MV-4-11 (cell line): ENCODE measurements at regions not wholly inside any gene's neighbourhood (a gene's known extent, or its start where the extent isn't known, plus 50 kb on each side); places are given as distances from the start of the nearest gene placed in this dataset.

Experiments used
- DNase-seq: peaks from one replicate; lab custom pipeline; 2025; lab: John Stamatoyannopoulos, UW

DNA sequence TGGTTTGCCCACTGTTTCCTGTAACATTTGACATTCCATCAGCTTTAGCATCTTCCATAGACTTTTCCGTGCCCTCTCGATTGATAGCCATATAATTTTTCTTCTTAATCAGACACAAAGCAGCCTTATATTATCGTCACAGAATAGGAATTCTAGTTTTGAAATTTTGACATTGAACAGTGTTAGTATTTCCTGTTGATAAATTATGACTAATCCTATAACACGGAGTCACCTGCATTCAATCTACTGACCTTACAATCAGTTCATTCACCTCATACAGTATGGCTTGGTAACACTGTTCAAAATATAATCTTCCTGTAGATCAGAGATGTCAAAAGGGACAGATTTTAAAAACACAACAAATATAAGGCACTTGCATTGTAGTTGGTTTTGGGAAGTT lies 423.7 kb downstream of the C3orf38 start:
- DNase-seq = no peak

DNA sequence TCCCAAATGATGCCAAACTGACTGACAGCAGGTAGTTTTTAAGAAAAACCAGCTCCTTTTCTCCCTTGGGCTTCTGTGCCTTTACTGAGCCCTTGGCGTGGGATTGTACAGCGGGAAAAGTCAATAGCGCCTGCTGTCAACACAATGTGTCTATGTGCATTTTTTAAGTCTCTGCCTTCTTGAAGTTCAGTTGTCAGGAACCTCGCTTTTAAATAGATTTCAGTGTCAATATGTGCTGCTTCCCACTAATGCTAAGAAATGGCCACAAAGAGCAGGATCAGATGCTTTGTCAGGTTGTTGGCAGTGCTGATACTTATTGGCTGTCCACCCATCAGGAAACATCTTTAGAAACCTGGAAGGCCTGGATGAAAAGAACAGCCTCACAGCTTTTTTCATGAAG lies 424.4 kb downstream of the C3orf38 start:
- no peak for DNase-seq

DNA sequence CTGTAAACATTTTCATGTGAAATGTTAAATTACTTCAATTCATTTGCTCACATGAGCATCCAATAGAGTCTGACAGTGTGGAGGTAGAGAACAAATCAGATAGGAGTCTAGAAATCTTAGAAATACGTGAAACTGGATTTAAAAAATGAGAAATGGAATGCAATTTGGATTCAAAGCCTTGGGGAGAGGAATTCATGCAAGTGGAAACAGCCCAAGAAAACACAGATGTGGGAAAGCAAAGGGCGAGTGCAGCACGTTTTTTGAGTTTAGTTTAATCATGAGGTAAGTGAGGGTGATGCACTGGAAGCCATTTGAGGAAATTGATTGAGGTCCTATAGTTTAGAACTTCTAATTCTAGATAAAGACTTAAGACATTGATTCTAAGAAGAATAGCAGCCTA lies 434.7 kb downstream of the C3orf38 start:
- no peak for DNase-seq

DNA sequence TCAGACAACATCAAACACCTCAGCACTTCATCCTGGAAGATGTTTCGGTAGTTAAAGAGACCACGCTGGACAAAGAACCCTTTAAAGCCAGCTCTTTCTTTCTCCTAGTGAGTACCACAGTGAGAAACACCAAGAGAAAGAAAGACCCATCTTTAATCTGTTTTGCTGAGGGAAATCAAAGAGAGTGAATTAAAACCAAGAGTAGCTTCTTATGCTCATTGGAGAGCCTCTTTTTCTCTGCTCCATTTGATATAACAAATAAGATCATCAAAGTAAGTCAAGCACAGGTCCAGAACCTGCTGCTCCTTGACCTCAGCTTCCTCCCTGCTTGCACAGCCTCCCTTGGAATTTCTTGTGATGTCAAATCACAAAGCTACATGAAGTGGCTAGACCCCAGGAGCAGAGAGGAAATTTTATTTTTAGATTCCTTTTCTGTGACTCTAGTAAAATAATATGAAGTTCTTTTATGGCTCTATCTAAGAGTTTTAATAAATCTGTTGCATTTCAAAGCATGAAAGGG lies 436.4 kb downstream of the C3orf38 start:
- no peak for DNase-seq

DNA sequence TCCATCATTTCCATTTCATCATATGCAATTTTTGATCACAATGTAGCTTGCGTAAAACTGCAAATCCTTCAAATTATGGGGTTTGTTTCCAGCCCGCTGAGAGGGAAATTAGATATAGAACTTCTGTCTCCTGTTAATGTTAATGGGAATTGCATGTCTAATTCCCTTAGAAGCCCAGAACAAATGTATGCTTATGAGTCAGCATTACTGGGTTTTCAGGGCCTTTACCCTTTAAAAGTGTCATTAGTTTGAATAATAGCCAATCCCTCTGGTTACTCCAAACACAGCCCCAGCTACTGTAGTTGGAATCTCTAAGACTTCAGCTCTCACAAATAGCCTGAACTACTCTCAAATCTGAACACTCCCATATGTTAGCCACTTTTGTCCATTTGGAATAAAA lies 439.4 kb downstream of the C3orf38 start:
- no peak for DNase-seq

DNA sequence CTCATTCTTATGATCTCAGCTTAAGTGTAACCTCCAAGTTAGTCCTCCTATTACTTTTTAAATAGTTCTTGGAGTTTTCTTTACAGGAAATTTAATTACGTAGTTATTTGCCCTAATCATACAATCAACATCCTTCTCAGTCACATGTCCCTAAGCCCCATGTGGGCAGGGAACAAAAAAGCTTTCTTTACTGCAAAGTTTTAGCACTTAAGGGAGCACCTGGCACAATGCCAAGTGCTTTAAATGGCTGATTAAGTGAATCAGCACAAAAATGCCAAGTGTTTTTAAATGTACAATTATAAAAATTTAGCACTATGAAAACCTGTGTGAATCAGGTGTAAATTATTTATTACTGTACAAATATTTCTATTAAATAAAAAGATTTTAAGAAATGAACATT lies 445.3 kb downstream of the C3orf38 start:
- no peak for DNase-seq

DNA sequence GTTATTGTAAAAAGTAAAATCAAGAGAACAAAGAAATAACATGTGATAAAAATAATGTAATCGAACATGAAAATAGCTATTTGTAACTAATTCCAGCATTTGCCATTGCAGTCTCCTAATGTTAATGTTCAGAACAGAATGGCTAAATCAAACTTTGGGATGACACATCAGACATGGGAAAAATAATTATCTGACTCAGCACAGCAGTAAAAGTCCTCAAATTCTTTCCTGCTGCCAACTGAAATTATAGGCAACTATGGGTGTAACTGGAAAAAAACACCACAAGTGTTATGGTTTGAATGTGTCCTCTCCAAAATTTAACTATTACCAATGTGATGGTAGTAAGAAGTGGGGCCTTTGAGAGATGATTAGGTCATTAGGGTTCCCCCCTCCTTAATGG lies 446.7 kb downstream of the C3orf38 start:
- DNase-seq = no peak

DNA sequence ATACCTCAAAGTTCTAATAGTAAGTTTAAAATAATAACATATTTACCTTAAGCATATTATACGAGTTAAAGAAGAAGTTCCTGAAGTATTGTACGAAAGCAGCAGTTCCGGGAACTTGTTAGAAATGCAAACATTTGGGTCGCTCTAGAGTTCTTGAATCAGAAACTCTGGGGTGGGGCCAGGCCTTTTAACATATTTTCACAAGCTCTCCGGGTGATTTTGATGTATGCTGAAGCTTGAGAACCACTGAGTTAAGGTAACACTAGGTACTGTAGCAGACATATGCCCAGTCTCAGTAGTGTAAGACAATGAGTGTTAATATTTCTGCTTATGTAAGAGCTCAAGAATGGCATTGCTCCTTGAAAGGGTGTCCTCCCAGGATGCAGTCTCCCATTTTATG lies 461.1 kb downstream of the C3orf38 start:
- DNase-seq = no peak

DNA sequence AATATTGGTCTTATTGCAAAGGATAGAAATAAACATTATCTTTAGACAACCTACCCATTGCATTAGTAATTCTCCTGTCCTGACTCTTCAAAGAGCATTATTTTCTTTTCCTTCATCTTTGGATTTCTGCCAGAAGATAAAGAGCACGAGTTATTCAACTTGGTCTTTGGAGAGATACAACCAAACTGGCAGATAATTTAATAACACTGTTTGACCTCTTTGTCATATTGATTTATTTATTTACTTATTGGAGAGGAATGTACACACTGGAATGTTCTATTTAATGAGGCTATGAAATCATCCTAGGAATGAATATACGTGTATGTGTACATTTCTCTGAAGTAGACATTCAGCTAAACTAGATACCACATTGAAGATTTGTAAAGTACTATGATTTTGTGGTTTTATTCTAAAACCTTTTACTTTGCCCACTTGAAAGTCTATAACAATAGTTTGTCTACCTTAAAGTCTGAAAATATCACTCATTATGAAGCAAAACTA lies 462.1 kb downstream of the C3orf38 start:
- DNase-seq = no peak

DNA sequence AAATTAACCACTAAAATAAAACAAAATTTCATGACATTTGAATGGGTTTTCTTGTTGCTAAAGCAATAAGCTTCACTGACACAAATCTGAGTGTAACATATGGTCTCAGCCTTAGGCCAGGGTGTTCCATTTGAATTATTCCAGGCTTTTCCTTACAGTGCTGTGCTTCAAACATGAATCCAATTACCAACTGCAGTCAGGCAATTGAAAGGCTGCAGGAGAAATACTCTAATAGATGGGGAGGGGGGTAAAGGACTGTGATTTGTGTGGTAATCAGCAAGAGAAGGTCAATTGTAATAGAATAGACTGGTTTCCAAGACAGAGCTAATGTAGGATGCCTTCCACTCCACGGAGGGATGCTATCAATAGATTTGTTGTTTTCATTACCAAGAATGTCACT lies 466.7 kb downstream of the C3orf38 start:
- no peak for DNase-seq

DNA sequence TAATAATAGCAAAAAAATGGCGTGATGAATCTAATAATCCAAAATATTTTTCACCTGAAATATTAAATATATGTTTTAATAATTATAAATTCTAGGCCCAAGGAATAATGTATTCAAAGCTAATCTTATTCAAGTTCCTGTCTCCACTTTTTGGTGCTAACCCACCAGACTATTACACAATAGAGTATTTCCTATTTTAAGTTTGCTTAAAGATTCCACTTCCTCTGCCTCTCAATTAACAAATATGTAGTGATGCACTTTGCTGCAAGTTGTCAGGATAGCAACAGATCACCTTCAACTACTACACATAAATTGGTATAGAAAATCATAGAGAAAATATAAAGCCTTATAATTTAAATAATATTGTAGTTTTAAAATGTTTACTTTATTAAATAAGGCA lies 467.5 kb downstream of the C3orf38 start:
- peak; percentile 83 for DNase-seq

DNA sequence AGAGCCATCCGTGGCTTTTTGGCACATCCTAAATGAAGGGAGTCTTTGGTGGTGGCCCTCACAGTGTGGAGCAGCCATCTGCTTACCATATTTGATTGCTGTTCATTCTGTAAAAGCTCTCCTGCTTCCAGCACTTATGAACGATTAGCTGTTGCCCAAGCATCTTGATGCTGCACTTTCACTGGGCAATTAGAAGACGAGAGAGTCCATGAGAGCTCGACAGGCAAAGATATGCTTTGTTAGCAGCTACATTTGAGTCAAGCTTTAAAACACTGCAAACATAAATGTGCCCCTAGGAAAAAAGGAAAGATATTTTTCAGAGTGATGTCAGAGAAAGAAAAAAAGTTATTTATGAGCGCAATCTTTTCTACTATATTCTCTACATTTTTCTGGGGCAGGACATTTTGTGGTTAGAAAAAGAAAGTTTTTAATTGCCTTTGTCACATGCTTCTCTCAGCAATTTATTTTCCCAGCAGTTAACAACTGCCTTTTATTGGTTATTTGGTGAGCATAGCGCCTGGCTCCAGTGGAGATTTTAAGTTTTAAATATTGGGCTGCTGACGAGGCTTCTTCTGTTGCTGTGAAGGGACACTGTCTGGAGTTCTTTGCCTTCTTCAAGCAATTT lies 468.4 kb downstream of the C3orf38 start:
- DNase-seq = no peak

DNA sequence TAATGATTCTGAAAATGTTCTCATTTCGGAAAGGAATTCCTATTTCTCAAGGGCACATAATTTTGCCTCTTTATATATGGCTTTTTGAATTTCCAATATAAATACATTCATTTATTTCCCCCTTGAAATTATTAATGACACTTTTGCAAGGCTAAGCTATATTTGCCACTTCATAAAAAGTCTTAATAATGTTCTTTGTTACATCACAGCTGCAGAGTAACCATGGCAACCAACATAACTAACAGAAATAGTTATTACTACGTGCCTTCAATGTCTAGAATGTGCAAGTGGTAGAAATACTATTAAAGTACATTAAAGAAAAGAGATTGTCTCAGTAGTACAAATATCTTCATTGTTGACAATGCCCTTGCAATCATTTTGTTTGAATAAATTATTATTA lies 471.8 kb downstream of the C3orf38 start:
- no peak for DNase-seq

DNA sequence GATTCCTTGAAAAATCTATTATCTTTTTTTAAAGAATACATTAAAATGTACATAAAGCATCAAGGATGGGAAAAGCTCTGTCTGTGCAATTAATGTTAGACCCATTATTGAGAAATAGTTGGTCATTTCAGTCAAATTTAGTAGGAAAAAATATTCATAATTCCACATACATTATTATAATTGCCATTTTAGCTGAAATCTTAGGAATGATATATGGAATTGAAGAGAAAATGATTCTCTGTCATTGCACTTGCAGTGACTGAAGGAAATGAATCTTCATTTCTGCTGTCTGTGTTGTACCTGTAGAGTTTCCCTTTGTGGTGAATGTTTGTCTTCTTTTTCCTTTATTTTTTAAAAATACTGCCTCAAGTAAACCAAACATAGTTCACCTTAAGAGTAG lies 473.9 kb downstream of the C3orf38 start:
- DNase-seq = no peak

DNA sequence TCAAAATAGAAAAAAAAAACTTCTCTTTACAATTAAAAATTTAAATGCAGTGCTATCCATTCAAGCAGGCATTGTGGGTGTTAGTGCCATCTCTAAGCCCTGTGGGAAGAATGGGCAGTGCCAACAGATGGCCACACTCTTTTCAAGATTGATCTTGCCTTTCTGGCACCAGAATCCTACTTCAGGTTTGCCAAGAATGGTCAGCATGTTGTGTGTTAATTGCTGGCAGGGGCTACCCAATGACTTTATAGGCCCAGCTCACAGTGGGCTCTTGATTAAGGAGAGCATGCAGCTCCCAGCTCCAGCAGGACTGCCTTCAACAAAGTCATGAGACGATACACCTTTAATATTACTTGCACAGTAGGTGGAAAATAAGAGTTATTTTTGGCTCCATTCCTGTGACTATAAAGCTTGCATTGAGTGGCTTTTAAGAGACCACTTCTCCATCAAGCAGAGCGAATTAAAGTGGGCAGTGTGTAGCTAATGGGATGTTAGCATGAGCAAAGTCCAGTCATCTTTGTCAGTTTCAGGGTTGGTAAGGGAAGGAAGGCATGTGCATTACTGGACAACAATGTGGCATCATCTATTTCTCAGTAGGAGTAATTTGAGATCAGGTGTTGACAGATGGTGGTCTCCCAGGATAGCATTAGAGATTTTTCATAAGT lies 476.8 kb downstream of the C3orf38 start:
- DNase-seq = no peak

DNA sequence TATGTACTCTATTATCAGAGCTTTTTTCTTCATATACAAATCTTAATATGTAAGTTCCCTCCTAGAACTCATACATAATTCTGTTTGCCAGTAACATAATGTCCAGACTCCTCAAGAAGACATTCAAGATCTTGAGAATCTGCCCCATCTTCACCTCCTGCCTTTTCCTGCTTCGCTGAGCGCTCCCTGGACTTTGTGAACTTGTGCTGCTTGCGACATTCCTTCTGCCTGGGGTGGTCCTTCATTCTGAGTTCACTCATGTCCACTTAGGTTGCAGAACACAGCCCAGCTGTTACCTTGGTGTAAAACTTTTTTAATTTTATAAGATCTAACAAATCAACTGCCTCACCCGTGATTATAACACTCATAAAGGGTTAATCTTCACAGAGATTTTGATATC lies 478.5 kb upstream of the EPHA3 start:
- DNase-seq = no peak

DNA sequence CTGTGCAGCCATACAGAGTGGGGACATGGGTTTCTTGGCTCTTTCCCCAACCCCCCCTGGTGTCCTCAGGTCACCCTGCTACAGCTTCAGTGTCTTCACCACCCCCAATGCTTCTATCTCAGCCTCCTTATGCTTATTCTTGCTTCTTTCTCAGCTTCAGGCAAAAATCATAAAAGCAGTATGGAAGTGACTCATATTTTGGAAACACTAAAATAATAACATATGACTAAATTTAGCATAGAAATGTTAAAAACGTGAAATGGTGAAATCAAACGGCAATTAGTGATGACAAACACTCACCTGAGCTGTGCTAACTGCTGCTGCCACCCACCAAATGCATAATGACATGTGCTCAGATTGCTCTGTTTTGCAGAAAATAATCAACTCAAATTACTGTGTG lies 475.2 kb upstream of the EPHA3 start:
- DNase-seq = no peak

DNA sequence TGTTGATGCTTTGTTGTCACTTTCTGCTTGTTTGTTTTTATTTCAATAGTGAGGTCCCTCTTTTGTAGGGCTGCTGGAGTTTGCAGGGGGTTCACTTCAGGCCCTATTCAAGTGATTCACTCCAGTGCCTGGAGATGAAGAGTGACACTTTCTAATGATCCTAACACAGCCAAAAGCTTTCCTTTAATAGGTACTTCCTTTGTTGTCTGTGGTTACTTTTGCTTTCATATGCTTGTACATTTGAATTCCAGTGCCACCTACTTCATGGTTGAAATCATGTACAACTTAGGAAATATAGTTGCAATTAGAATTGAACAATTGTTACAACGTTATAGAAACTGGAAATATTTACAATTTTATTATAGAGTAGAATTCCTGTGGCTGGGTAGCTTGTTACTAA lies 466.8 kb upstream of the EPHA3 start:
- DNase-seq = no peak

DNA sequence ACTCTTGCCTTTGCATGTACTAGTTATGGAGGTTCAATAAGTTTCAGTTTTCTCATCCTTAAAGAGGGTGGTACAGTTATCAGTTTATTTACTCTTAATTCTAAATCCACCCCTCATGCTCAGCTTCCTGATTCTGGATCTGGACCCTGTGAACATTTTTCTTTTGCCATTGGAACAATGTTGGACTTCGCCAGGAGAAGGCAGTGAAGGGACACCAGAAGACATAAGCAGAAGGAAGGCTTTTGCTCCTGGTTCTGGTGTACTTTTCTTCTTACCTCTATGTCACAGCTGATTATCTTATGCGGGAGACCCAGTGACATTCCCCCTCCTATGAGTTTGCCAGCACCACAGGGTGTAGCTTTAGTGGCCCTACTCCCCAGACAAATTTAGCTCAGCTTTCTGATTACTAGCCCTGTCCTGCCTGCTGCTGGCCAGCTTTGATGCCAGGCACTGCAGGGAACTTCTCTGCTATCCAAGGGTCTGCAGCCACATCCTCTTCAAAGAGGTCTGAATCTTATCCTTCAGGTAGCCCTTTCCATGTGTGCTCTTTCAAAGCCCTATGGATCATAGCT lies 466.3 kb upstream of the EPHA3 start:
- no peak for DNase-seq

DNA sequence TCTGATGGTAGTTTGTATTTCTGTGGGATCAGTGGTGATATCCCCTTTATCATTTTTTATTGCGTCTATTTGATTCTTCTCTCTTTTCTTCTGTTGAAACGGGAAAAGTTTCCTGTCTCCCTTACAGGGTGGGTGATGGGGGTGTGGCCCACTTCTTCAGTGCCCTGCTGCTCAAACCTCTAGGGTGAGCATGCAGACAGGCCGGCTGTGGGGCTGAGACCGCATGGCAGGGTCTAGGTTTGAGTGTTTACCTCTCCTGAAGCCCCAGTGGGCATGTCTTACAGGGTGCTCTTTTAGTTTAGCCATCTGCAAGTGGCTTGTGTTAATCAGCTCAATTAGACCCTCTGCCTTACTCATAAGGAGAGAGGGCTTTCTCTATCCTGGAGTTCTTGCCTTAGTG lies 450.0 kb upstream of the EPHA3 start:
- DNase-seq = no peak

DNA sequence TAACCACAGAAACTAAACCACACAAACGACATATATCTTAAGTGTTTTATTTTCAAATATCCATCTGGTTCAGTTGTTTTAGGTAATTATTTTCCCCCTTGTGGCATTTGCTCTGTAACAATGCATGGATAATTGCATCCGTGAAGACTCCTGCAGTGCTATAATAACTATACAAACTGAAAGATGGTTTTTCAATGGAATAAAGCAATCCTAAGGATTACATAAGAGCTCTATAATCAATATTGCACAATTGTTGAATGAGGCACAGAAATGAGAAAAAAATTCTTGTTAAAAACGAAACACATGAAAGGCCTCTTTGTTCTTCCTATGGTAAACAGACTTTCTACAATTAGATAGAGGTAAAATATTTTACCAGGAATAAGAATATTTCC lies 446.0 kb upstream of the EPHA3 start:
- no peak for DNase-seq

DNA sequence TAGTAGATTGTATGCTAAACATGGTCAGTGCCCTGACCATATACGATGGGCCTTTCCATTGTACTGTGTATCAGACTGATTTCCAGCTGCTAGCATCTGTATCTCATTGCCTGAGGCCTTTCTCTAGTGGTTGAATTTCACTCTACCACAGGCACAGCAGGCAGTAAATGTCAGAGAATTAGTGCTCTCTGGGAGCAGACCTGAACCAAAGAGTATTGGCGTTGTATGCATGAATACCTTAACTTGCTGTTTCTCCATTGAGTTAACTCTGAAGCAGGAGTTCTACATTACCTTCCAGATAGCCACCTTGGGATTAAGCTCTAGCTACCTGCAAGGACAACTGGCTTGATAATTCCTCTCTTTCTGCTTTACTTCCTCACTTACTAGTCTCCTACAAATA lies 439.2 kb upstream of the EPHA3 start:
- no peak for DNase-seq

DNA sequence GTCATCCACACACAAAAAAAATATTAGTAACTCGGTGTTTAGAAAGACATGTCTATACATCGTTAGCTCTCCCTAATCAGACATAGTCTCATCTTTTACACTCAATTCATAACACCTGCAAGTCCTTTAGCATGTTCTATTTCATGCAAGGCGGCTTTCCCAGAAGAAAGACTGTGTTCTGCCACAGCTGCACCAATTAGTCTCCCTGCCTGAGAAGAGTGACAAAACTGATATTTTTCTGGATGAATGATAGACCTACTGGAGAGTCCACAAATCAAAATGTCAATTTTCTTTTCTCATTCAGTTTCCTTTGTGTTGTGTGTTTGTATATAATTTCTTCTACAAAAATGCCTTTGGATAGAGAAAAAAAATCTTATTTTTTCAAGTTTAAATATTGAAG lies 435.8 kb upstream of the EPHA3 start:
- no peak for DNase-seq

DNA sequence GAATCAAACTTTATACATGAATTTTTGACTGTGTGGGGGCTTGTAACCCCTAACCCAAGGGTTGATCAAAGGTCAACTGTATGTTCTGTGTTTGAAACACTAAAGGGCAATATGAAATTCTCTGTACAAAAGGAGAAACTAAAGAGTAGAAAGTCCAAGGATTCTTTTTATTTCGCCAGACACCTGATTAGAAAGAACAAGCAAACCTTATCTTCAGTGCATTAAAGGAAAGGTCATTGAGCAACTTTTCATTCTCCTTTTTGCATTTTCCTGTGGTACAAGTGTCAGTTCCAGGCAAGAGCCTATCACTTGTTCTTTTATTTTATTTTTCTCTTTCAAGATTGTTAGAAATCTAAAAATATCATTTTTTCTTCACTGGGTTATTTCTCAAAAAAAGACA lies 430.1 kb upstream of the EPHA3 start:
- no peak for DNase-seq
